ENCODE measurements at regions not wholly inside any gene's neighbourhood (a gene's known extent, or its start where the extent isn't known, plus 50 kb on each side); places are given as distances from the start of the nearest gene placed in this dataset.
"Not testable (repeated sequence)": the region's sequence is repeated elsewhere in the genome, so short reads cannot be mapped to it uniquely, and the experiment has no call there.

DNA sequence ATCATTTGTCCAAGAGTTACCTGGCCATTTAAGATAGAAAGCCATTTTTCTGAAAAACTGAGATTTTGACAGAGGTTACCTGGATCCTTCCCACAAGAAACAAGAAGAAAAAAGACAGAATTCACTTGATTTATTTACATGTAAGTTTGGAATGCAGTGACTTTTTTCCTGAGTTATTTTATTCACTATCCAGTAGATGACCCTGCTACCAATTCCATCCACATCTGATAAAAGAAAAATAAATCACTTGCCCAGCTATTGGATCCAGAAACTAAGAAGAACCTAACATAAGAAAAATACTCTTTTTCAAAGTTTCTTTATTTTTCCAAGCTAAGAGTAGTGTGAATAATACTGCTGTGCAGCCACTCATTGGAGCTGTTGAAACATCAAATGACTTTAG, 275.2 kb downstream of the CETN3 start:
- DNase-seq (ENCODE audit: low spot score) = no peak

DNA sequence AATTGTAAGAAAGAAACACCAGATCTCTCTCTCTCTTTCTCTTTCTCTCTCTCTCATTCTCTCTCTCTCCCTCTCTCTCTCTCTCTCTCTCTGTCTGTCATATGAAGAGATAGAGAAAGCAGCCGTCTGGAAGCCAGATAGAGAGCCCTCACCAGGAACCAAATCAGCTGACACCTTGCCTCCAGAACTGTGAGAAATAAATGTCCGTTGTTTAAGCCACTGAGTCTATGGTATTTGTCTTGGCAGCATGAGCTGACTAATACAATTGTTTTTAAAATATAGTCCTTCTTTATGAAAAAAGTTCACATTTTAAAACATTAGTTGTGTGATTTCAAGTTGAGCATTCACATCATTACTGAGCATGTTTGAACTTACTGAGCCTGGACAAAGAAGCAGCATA, 275.6 kb downstream of the CETN3 start:
- no peak for DNase-seq (ENCODE audit: low spot score)

GRCh38 chr5:90131383-90132133, 278.0 kb downstream of the CETN3 start:
- DNase-seq (ENCODE audit: low spot score) = no peak

GRCh38 chr5:90128551-90128950, 281.0 kb downstream of the CETN3 start:
- DNase-seq (ENCODE audit: low spot score) = no peak

GRCh38 chr5:90119531-90119971, 290.0 kb downstream of the CETN3 start:
- DNase-seq (ENCODE audit: low spot score) = no peak

DNA sequence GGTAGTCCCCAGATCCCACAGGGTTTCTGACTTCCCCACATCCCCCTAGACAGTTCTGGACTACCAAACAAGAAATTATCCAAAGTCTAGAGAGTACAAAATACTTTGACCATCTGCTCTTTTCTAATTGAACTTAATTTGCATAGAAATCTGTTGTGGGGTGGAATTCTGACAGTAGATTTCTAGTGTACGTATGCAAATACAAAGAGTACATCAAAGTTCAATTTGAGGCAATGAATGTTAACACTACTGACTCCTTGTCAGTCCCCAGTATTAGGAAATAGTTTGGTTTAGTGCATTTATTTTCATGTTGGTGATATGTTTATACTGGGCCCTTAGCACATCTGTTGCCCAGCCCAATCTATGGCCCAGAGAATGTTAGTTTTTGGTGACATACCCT, 292.6 kb downstream of the CETN3 start:
- no peak for DNase-seq (ENCODE audit: low spot score)

- no peak for DNase-seq (ENCODE audit: low spot score)
Measured at GRCh38 chr5:90113108-90113507, 296.4 kb downstream of the CETN3 start.

DNA sequence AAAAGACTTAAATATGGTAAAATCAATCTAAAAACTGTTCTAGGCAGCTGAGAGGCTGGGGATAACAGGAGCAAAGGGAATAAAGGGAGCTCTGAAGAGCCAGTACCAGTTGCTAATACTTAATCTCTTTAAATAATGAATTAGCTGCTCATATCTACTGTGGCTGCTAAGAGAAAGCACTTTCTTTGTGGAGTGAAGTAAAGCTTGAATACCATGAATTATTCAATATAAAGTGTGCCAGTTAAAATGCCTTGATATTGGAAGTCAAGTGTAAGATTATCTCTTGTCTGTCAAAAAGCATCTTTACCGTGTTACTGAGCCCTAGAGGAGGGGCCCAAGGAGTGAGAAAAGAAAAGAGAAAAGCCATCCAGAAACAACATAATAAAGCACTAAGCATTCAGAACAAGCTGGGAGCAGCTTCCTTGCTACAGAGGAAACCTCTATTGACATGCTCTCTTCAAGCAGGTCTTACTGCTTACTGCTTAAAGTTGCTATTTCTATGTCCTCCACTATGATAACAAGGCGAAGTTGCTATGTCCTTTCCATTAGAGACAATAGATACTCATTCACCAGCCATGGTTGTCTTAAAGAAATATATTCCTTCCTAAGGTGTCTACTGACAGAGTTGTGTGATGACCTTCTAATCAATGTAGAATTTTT, 297.4 kb downstream of the CETN3 start:
- no peak for DNase-seq (ENCODE audit: low spot score)

GRCh38 chr5:90111364-90112032, 298.1 kb downstream of the CETN3 start:
- DNase-seq (ENCODE audit: low spot score) = no peak

- DNase-seq (ENCODE audit: low spot score) = no peak
Measured at GRCh38 chr5:90109285-90109684, 300.3 kb downstream of the CETN3 start.

GRCh38 chr5:90099099-90099498, 310.5 kb downstream of the CETN3 start:
- no peak for DNase-seq (ENCODE audit: low spot score)

- no peak for DNase-seq (ENCODE audit: low spot score)
Measured at GRCh38 chr5:90097082-90097477, 312.5 kb downstream of the CETN3 start.

DNA sequence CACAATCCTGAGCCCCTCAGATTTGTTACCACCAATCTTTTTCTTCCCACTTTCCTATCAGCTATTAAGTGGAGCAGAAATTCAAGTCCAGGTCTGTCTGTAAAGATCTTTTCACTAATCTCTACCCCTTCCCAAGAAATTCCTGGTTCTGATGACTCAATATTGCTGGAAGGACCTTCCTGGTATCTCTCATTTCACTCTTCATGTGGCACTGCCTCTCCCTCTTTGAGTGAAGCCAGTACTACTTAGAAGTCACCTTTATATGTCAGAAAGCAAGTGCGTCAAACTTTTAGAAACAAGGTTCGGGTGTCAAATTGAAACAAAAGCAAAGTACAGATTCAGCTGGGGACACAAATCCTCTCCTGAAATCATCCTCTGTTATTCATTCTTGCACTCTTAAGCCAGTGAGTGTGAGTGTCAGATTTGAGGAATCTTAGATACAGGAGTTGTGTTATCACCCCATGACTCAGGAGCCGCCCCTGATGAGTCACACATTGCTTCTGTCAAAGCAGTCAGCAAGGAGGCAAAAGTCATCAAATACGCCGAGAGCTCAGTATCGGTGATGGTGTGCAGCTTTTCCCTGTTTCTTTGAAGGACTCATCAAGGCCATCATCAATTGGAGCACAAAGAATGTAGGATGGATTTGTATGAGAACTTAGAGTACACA, 313.0 kb downstream of the CETN3 start:
- peak; percentile 20 for DNase-seq (ENCODE audit: low spot score)

GRCh38 chr5:90095292-90096060, 314.1 kb downstream of the CETN3 start:
- no peak for DNase-seq (ENCODE audit: low spot score)

DNA sequence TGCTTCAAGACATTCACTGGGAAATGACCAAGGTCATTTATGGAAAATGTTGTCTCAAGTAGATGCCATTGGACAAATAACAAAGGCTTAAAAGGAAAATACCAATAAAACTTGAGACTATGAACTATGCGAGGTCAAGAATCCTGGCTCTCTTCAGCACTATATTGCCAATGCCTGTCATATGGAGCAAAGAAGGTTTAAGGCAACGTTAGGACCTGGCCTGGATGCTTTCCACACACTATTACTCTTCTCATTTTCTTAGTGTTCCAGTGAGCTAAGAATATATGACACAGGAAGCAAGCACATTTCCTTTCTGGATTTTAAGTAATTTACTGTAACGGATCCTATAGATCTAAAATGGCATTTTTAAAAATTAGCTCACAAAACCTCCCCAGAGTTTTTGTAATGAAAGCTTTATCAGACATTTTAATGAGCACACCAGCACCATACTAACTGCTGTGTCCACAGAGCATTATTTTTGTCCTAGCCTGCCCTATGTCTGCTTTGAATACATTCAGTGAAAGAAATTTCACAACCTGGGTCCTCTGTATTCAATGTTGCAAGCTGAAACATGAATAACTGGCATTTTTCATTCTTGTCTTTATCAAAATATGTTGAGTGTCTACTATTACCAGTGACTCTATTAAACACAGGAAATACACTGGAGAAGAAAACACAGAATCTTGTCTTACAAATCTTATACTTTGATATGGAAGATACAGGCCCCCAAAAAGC, 315.6 kb downstream of the CETN3 start:
- DNase-seq (ENCODE audit: low spot score) = no peak

DNA sequence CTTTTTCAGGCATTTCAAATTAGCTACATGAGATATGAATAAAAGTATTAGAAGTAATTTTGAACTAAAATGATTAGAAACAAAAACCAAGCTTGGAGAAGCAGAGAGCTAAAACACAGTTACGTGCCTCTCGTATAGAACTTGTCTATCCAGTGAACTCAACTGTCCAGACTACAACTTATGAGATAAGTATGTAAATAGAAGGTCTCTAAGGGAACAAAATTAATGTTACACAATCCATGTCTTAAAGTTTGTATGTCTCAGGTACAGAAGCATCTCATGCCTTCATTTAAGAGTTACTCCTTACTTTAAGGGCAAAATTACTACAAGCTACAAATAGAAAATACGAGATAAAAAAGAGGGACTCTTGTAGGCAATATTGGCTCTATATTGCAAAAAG, 316.8 kb downstream of the CETN3 start:
- DNase-seq (ENCODE audit: low spot score) = no peak

- DNase-seq (ENCODE audit: low spot score) = no peak
Measured at GRCh38 chr5:90084342-90084741, 325.2 kb downstream of the CETN3 start.

GRCh38 chr5:90073026-90073570, 336.5 kb downstream of the CETN3 start:
- not testable (repeated sequence) for DNase-seq (ENCODE audit: low spot score)

- DNase-seq (ENCODE audit: low spot score) = no peak
Measured at GRCh38 chr5:90071656-90072055, 337.9 kb downstream of the CETN3 start.

DNA sequence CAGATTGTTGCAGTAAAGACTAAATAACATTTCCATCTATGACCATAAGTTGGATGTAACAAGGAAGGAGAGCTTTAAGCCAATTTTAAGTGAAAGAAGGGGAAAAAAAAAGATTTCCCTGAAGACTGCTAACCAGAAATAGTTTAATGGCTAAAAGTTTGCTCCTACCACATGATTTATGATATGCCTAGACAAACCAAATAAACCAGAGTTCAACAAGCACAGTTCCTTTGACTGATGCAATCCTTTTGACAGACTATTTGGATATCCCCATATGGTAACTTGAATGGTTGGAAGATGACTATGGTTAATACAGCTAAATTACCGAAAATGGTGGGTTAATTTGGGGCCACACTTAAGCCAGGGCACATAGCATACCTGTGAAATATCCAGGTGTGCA, 338.5 kb downstream of the CETN3 start:
- no peak for DNase-seq (ENCODE audit: low spot score)

DNA sequence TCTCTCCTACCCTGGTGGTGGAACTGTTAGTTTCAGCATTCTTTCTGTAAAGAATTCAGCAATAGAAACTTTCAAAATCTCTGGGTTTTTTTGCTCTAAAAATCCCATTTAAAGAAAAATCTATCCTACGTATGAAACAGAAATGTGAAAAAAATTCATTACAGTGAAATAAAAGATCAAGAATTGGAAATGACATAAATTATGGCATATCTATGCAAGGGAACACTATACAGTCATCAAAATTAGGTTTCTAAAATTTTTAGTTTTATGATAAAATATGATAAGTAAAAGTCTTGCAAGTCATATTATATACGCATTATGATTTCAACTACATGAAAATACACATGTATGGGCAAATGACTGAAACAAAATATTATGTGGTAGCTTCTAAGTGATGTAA, 342.6 kb downstream of the CETN3 start:
- DNase-seq (ENCODE audit: low spot score) = no peak
